Right lobe of liver (tissue), 4 donors: ENCODE measurements at regions not wholly inside any gene's neighbourhood (a gene's known extent, or its start where the extent isn't known, plus 50 kb on each side); places are given as distances from the start of the nearest gene placed in this dataset.

Source experiments
- CTCF ChIP-seq, 4 donors: fragments of 200-600 bp in 3 of 4; fragments of 450-650 bp in 1 of 4; IDR thresholded peaks; one replicate each; pipeline versions ENCODE4 v1.5.1 to v1.8.0; 2016 to 2022; ENCODE audit warnings: antibody characterized with exemption in 4 of 4, mild to moderate bottlenecking in 2 of 4
- POLR2A ChIP-seq: fragments of 450-650 bp; IDR thresholded peaks from one replicate; pipeline ENCODE4 v1.6.1; 2017; ENCODE audit warnings: antibody characterized with exemption, mild to moderate bottlenecking
- donor health status: DM: no; HTN: no; CAD: no.
- donor health status: DM: no; HTN: no; CAD: no.
- donor health status: DM: no; HTN: yes; CAD: no.

- no peak for TF ChIP-seq POLR2A
- TF ChIP-seq CTCF (IDR thresholded peaks at IDR 0.05): no peak
Observed at GRCh38 chr15:66881173-66881905, 179.3 kb downstream of the SMAD6 start.
